HG02678 (cell line): ENCODE measurements at regions not wholly inside any gene's neighbourhood (a gene's known extent, or its start where the extent isn't known, plus 50 kb on each side); places are given as distances from the start of the nearest gene placed in this dataset.

Source experiments
- ATAC-seq: cut with Tn5 transposase; IDR thresholded peaks from one replicate; pipeline ENCODE4 v1.9.1; 2021; ENCODE audit warnings: mild to moderate bottlenecking, moderate library complexity; ENCODE audit not compliant: unreplicated experiment

- no peak for ATAC-seq
These were observed 211.4 kb upstream of the SMIM21 start for GRCh38 chr18:75638776-75639471.

DNA sequence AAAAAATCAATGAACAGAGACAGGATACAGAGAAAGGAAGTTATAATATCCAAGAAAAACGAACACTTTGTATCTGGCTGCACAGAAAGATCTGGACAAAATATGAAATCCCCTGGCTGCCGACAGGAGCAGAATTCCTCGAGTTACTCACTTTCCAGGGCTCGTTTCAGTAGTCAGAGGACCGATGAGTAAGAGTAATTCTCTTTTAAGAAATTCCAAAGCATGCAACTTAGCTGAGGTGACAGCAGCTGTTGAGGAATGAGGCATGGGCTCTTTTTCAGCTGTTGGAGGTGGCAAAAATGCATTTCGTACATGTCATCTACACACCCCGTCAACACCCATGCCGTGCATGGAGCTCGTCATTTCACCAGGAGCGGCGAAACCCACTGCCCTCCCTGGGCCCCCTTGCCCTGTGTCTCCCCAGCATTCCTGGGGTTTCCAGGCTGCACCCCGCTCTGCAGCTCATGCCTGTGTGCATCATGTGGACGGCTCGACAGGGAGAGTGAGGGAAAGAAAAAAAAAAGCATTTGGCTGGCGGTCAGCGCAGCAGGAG is 210.8 kb upstream of the SMIM21 start:
- ATAC-seq, result no peak

DNA sequence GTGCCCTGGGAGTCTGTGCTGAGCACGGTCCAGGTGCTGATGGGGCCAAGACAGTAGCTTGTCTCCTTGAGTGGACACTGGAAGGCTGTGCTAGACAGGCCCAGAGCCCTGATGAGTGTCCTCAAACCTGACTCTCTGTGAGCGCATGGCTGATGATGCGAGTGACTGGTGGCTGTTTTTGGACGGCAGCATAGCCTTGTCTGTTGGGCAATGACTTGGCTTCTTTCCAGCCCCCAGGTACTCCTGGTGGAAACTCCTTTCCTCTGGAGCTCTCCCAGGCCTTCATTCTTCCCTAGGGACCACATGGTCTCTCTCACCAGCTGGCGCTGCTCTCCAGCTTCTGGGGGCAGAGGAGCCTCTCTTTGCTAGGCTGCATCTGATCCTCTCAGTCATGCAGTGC is 207.6 kb upstream of the SMIM21 start:
- no peak for ATAC-seq

DNA sequence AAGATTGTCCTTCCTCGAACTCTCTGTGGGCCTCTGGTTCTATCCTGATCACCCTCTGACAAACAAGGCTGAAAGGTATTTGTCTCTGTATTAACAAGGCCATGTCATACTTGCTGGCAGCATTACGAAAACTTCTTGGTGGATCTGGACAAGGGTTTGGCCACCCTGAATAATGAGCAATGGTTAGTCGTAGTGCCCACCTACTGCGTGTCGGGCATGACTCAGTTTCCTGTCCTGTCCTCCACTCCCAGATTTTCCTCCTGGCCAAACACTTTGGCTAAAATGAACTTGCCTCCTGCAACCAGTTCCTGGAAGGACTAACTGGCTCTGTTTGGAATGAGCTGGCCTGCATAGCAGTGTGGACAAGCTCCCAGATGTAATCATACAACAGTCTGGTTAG is 198.5 kb upstream of the SMIM21 start:
- ATAC-seq, result no peak

DNA sequence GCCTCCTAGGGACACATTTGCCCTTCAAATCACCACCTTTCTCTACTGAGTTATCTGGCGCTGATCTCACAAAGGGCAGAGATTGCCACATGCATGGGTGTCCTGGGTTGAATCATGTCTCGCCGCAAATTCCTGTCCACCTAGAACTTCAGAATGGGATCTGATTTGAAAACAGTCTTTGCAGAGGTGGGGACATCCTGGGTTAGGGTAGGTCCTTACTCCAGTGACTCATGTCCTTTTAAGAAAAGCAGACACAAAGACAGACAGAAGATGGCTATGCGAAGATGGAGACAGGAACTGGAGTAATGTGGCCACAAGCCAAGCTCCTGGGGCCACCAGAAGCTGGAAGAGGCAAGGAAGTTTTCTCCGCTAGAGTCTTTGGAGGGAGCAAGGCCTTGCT is 197.4 kb upstream of the SMIM21 start:
- ATAC-seq, result no peak

- ATAC-seq, result no peak
These were observed 194.3 kb upstream of the SMIM21 start for GRCh38 chr18:75621818-75622217.

- no peak for ATAC-seq
These were observed 190.6 kb upstream of the SMIM21 start for GRCh38 chr18:75618146-75618545.

- ATAC-seq, result no peak
These were observed 185.0 kb upstream of the SMIM21 start for GRCh38 chr18:75612456-75612855.

GRCh38 chr18:75607701-75608100 is 180.2 kb upstream of the SMIM21 start:
- no peak for ATAC-seq

GRCh38 chr18:75592527-75592926 is 165.0 kb upstream of the SMIM21 start:
- ATAC-seq, result no peak

GRCh38 chr18:75588412-75588811 is 160.9 kb upstream of the SMIM21 start:
- ATAC-seq, result no peak

DNA sequence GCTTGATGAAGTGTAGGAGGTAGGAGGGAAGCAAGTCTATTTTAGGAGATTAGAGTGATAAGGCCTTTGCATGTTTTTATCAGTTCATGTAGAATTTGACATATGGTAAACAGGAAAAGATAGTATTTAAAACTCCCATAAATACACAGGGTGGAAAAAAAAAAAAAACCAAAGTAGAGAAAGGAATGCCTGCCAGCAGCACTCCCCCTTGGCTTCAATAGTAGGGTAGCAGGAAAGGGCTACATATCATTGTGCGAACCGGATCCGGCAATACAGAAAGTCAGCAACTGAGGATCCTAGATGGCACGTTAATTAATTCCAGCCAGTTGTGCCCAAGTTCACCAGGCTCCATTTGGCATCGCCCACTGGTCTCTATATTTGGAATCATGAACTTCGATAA is 159.6 kb upstream of the SMIM21 start:
- no peak for ATAC-seq

DNA sequence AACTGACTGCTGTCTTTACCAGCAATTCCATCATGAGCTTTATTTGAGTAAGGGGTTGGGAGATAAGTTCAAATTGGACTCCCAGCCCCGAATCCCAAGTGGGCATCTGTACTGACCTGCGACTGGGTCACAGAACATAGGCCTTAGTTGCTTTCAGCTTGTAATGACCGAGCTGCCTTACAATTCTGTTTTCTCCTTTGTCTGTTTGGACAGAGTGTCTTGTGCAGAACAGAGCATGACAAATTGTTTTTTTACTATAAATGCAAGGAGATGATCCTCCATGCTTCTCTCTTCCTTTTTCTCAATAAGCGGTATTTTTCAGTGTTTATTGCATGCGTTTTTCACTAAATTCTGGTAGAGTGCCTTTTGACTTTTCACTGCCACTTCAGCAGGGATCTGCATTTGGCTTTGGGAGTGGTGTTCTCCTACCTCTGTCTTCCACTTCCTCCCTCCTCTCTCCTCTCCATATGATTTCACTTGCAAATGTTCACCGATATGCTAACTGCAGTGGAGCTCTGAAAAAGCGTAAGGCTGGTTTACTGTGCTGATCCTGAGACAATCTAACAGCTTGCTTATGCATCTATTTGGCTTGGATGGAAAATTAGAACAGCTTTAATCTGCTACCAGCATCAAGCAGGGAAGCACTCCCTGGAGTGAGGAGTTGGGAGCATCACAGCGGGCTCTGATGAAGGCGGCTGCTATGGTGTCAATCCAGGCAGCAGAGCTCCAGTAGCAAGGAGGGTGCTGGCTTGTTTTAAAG is 158.8 kb upstream of the SMIM21 start:
- ATAC-seq, result no peak

GRCh38 chr18:75582940-75583339 is 155.4 kb upstream of the SMIM21 start:
- no peak for ATAC-seq

- ATAC-seq, result no peak
These were observed 154.9 kb upstream of the SMIM21 start for GRCh38 chr18:75582406-75582821.

DNA sequence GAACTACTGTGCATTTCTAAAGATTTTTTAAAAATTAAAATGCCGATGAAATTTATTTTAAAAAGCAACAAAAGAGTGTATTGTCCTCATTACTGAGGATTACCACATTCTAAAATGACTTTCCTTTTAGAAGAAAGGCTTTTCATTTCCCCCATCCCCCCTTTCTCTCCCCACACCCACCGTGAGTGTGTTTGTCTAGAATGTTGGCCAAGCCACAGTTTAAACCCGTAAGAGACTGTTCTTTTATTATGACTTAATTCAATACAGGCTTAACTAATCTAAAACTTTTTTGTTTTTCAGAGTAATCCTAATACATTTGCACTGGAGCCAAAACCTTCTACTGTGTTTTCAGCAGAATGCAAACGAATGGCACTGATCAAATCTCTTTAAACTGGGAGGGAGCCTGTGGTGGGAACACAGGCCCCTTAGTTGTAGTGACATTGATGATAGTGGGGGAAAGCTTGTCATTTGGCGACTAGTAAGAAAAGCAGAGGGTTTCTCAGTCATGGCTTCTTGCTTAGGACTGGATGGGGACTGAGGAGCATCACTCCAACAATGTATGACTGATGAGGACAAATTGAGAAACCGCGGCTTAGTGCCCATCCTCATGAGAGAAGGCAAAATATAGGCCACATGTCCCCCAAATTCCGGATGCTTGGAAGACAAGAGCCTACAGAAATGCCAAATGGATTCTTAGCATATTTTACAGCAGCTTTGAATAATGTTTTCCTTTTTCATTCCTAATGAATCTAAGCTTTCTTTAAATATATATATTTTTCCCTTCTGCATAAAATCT is 154.0 kb upstream of the SMIM21 start:
- no peak for ATAC-seq

DNA sequence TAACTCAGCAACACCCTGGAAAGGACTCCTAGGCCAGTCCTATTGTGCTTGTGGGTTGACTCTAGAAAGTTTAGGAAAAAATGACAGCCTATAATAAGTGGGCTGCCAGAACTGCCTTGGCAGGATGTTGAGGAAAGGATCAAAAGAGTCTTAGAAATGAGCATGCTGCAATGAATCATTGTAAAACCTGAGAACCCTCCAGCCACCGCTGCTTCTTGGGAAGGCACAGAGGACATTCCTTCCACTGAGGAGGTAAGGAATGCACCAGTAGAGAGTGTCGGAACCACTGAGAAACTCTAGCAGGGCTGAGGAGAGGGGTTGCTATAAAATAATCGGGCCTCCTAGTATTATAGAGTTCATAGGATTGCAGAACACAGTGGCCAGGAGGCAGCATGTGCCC is 146.7 kb upstream of the SMIM21 start:
- no peak for ATAC-seq

GRCh38 chr18:75563150-75563549 is 135.6 kb upstream of the SMIM21 start:
- ATAC-seq, result no peak

DNA sequence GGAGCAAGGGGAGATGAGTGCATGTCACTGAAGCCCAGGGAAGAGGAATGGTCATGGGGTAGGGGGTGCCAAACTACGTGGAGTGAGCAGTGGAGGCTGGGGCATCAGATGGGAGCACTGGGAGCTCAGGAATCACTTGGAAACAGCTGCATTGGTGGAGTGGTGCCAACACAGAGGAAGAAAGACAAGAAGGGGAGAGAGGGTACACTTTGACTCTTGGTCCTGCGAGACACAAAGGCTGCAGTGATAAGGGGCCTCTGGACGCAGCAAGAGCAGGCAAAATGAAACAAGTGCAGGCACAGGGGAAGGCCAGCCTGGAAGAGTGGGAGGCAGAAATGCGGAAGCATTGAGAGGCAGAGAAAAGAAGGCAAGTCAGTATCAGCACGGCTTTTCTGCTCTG is 134.7 kb upstream of the SMIM21 start:
- no peak for ATAC-seq

DNA sequence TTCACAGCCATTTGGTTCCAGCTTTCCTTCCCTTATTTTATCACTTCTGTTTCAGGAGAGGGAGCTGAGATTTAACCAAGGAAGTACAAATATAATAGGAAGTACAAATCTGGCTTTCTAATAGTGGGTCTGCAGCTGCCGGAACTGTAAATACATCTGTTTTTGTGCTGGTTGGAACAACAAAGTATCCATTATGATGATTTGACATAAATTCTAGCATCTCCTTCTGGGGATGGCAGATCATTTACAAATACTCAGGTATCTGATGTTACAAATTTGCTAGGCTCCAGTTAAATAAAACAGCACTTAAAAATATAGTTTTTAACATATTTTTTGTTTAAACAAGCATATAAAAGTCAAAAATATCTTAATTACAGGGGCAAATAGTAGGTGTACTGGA is 131.3 kb upstream of the SMIM21 start:
- ATAC-seq, result no peak

DNA sequence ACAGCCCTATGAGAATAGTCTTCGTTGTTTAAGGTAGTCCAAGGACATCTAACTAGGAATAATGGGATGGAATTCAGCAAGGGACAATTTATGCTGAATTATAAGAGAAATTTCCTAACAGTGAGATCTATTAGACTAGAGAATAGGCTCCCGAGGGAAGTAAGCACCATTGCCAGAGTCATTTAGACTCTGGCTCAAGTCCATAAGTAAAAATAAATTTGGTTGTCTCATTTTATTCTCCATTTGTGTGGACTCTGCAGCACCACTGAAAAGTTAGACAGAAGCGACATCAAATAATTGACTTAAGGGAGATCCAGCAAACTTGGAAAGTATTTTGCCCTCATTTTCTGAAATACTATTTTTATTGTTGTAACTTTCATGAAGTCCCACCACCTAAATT is 129.3 kb upstream of the SMIM21 start:
- no peak for ATAC-seq
